Neural progenitor cell (in vitro differentiated cells): ENCODE measurements at regions not wholly inside any gene's neighbourhood (a gene's known extent, or its start where the extent isn't known, plus 50 kb on each side); places are given as distances from the start of the nearest gene placed in this dataset.

Source experiments
- DNase-seq: peaks from one replicate; pipeline ENCODE4 v3.0.0-alpha.2; 2016; ENCODE audit warnings: low spot score
- H2AFZ ChIP-seq: fragments of 200-600 bp; sonication (generic); replicated peaks from 2 replicates; pipeline ENCODE4 v1.6.1; 2016; ENCODE audit warnings: antibody characterized with exemption
- H3F3A ChIP-seq: fragments of 200-600 bp; sonication (generic); 2 replicates; pipeline ENCODE4 v1.6.1; 2016; ENCODE audit warnings: antibody characterized with exemption, low read depth
- H3K27ac ChIP-seq: fragments of 200-600 bp; sonication (generic); 2 replicates; pipeline ENCODE4 v1.5.1; 2016; ENCODE audit warnings: mild to moderate bottlenecking
- H3K27me3 ChIP-seq: fragments of 200-600 bp; sonication (generic); 2 replicates; pipeline ENCODE4 v1.6.1; 2016; ENCODE audit warnings: mild to moderate bottlenecking, moderate library complexity
- H3K36me3 ChIP-seq: fragments of 200-600 bp; sonication (generic); 2 replicates; pipeline ENCODE4 v1.5.1; 2016
- H3K4me1 ChIP-seq: fragments of 200-600 bp; sonication (generic); 2 replicates; pipeline ENCODE4 v1.6.1; 2016; ENCODE audit warnings: mixed run types
- H3K4me2 ChIP-seq: fragments of 200-600 bp; sonication (generic); 2 replicates; pipeline ENCODE4 v1.6.1; 2016
- H3K4me3 ChIP-seq: fragments of 200-600 bp; sonication (generic); 2 replicates; pipeline ENCODE4 v1.5.1; 2016
- H3K79me2 ChIP-seq: fragments of 200-600 bp; sonication (generic); 2 replicates; pipeline ENCODE4 v1.6.1; 2016; ENCODE audit warnings: low read depth
- H3K9ac ChIP-seq: fragments of 200-600 bp; sonication (generic); 2 replicates; pipeline ENCODE4 v1.6.1; 2016
- H3K9me3 ChIP-seq: fragments of 200-600 bp; sonication (generic); 2 replicates; pipeline ENCODE4 v1.5.1; 2016; ENCODE audit warnings: low read depth
- H4K20me1 ChIP-seq: fragments of 200-600 bp; sonication (generic); 2 replicates; pipeline ENCODE4 v1.6.1; 2016; ENCODE audit warnings: low read depth
- H3K27ac Mint-ChIP-seq: 3 replicates; pipeline ENCODE4 v1.8.0; 2021; ENCODE audit warnings: mixed read lengths
- H3K27me3 Mint-ChIP-seq: 2 replicates; pipeline ENCODE4 v1.8.0; 2022; ENCODE audit warnings: low read depth, mild to moderate bottlenecking, inconsistent platforms, moderate library complexity, mixed read lengths; ENCODE audit not compliant: insufficient read depth
- H3K36me3 Mint-ChIP-seq: 3 replicates; pipeline ENCODE4 v1.8.0; 2021; ENCODE audit warnings: mixed read lengths
- H3K4me1 Mint-ChIP-seq: 3 replicates; pipeline ENCODE4 v1.8.0; 2021; ENCODE audit warnings: mixed read lengths
- H3K4me3 Mint-ChIP-seq: 3 replicates; pipeline ENCODE4 v1.8.0; 2021; ENCODE audit warnings: mild to moderate bottlenecking, moderate library complexity, mixed read lengths
- H3K9me3 Mint-ChIP-seq: 3 replicates; pipeline ENCODE4 v1.8.0; 2020; ENCODE audit warnings: mixed read lengths
- CTCF ChIP-seq: fragments of 200-600 bp; sonication (generic); IDR thresholded peaks from 2 replicates; pipeline ENCODE4 v1.5.1; 2017; ENCODE audit warnings: antibody characterized with exemption, mild to moderate bottlenecking
- EZH2 ChIP-seq: fragments of 200-600 bp; sonication (generic); IDR thresholded peaks from 2 replicates; pipeline ENCODE4 v1.6.1; 2017; ENCODE audit warnings: antibody characterized with exemption, mild to moderate bottlenecking, moderate library complexity
- EZH2phosphoT487 ChIP-seq: fragments of 200-600 bp; sonication (generic); IDR thresholded peaks from 2 replicates; pipeline ENCODE4 v1.6.1; 2017; ENCODE audit warnings: antibody characterized with exemption

- H3K4me1 Mint-ChIP-seq, result peaks cover 75% of the 10 kb centered on the region
- Histone ChIP-seq H4K20me1 (peaks cover 8% of the 10 kb centered on the region), H3K9ac (no peak overlapping the region), H3F3A (peaks cover 26% of the 10 kb centered on the region), H3K4me2 (no peak overlapping the region), H2AFZ (no peak overlapping the region), H3K79me2 (peaks cover 29% of the 10 kb centered on the region), H3K4me3 (no peak overlapping the region), H3K9me3 (no peaks in the 10 kb centered on the region), H3K36me3 (no peaks in the 10 kb centered on the region), H3K27me3 (no peaks in the 10 kb centered on the region), H3K4me1 (peaks cover 40% of the 10 kb centered on the region), H3K27ac (no peak overlapping the region)
- peaks cover 4% of the 10 kb centered on the region for H3K36me3 Mint-ChIP-seq
- H3K9me3 Mint-ChIP-seq, result no peaks in the 10 kb centered on the region
- no peak for DNase-seq
- peaks cover 14% of the 10 kb centered on the region for H3K27me3 Mint-ChIP-seq
- no peak for TF ChIP-seq EZH2phosphoT487
- TF ChIP-seq EZH2, result no peak
- no peak for TF ChIP-seq CTCF
- no peak overlapping the region for H3K27ac Mint-ChIP-seq
- no peak overlapping the region for H3K4me3 Mint-ChIP-seq
These were observed 52.8 kb upstream of the STXBP1 start for GRCh38 chr9:127559247-127559680.

GRCh38 chr9:127561491-127562278 lies 50.4 kb upstream of the STXBP1 start:
- Histone ChIP-seq H2AFZ (no peak overlapping the region), H3F3A (peaks cover 14% of the 10 kb centered on the region), H3K27me3 (no peaks in the 10 kb centered on the region), H3K4me1 (peaks cover 28% of the 10 kb centered on the region), H3K9ac (no peak overlapping the region), H3K27ac (no peak overlapping the region), H3K4me2 (no peak overlapping the region), H3K4me3 (no peak overlapping the region), H4K20me1 (peaks cover 13% of the 10 kb centered on the region), H3K36me3 (no peaks in the 10 kb centered on the region), H3K9me3 (no peaks in the 10 kb centered on the region), H3K79me2 (peaks cover 34% of the 10 kb centered on the region)
- Mint-ChIP-seq H3K36me3 (peaks cover 4% of the 10 kb centered on the region), H3K27me3 (peaks cover 8% of the 10 kb centered on the region), H3K27ac (no peak overlapping the region), H3K4me3 (peak overlapping the region; percentile 31), H3K9me3 (no peaks in the 10 kb centered on the region), H3K4me1 (peaks cover 57% of the 10 kb centered on the region)
- TF ChIP-seq CTCF, result no peak
- TF ChIP-seq EZH2phosphoT487, result no peak
- TF ChIP-seq EZH2, result no peak
- peak; percentile 44 for DNase-seq
